HG03039 (cell line): ENCODE measurements at regions not wholly inside any gene's neighbourhood (a gene's known extent, or its start where the extent isn't known, plus 50 kb on each side); places are given as distances from the start of the nearest gene placed in this dataset.
"Not testable (repeated sequence)": the region's sequence is repeated elsewhere in the genome, so short reads cannot be mapped to it uniquely, and the experiment has no call there.

ENCODE experiments used
- ATAC-seq: cut with Tn5 transposase; IDR thresholded peaks from one replicate; pipeline ENCODE4 v1.9.1; 2021; ENCODE audit warnings: mild to moderate bottlenecking, moderate library complexity; ENCODE audit not compliant: unreplicated experiment

- not testable (repeated sequence) for ATAC-seq
Measured at GRCh38 chr10:94124147-94124546, 130.4 kb downstream of the PLCE1 start.

GRCh38 chr10:94125268-94125667 lies 131.5 kb downstream of the PLCE1 start:
- not testable (repeated sequence) for ATAC-seq

GRCh38 chr10:94125856-94126255 lies 132.1 kb downstream of the PLCE1 start:
- no peak for ATAC-seq

GRCh38 chr10:94129393-94130130 lies 135.8 kb downstream of the PLCE1 start:
- ATAC-seq: no peak

GRCh38 chr10:94131885-94132284 lies 138.2 kb downstream of the PLCE1 start:
- no peak for ATAC-seq

GRCh38 chr10:94133239-94133638 lies 139.5 kb downstream of the PLCE1 start:
- no peak for ATAC-seq

GRCh38 chr10:94137747-94138146 lies 144.0 kb downstream of the PLCE1 start:
- ATAC-seq: no peak

- no peak for ATAC-seq
Measured at GRCh38 chr10:94138391-94138790, 144.7 kb downstream of the PLCE1 start.

- no peak for ATAC-seq
Measured at GRCh38 chr10:94143261-94143660, 149.5 kb downstream of the PLCE1 start.

GRCh38 chr10:94146313-94146712 lies 152.6 kb downstream of the PLCE1 start:
- ATAC-seq: no peak

- ATAC-seq: no peak
Measured at GRCh38 chr10:94146746-94147145, 153.0 kb downstream of the PLCE1 start.

- ATAC-seq: no peak
Measured at GRCh38 chr10:94149702-94150101, 156.0 kb downstream of the PLCE1 start.

- no peak for ATAC-seq
Measured at GRCh38 chr10:94150541-94151184, 156.9 kb downstream of the PLCE1 start.

GRCh38 chr10:94155722-94156271 lies 162.1 kb downstream of the PLCE1 start:
- ATAC-seq: no peak

GRCh38 chr10:94156453-94156852 lies 162.7 kb downstream of the PLCE1 start:
- ATAC-seq: no peak

- ATAC-seq: not testable (repeated sequence)
Measured at GRCh38 chr10:94165158-94165611, 171.5 kb downstream of the PLCE1 start.

- ATAC-seq: no peak
Measured at GRCh38 chr10:94172332-94172731, 178.6 kb downstream of the PLCE1 start.

- ATAC-seq: no peak
Measured at GRCh38 chr10:94173594-94173993, 179.9 kb downstream of the PLCE1 start.

GRCh38 chr10:94174838-94175237 lies 181.1 kb downstream of the PLCE1 start:
- no peak for ATAC-seq

- no peak for ATAC-seq
Measured at GRCh38 chr10:94178475-94179253, 184.1 kb downstream of the NOC3L start.

GRCh38 chr10:94180576-94180975 lies 182.2 kb downstream of the NOC3L start:
- no peak for ATAC-seq
